ENCODE measurements at regions not wholly inside any gene's neighbourhood (a gene's known extent, or its start where the extent isn't known, plus 50 kb on each side); places are given as distances from the start of the nearest gene placed in this dataset.

DNA sequence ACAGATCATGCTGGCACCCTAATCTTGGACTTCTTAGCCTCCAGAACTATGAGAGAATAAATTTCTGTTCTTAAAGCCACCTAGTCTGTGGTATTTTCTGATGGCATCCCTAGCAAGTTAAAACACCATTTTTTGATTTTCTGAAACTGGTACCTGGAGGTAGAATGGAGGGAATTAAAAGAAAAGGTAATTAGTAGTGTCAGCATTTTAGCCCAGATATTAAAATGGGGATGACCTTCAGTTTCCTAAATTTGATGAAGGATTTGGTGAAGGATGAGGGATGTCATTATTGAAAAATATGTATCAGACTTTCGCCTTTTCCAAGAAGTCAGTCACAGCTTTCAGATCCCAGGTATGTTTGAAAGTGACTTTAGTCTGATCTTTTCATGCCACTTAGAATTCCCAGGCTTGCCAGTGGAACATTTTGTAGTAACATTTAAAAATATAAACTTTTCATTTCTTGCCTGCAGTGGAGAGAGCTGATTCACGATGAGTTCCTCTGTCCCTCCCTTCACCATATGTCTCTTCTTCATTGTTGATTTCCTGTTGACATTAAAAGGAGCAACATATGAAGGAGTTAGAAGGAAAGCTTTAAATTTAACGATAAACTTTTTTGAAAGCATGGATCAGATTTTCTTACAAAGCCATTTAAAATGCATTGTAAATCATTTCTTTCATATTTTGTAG is 169.4 kb downstream of the SLIT2 start:
- no peak for ATAC-seq
- TF ChIP-seq CTCF (IDR thresholded peaks at IDR 0.05), result no peak
- no peak for DNase-seq
- no peak overlapping the region for H3K27ac ChIP-seq
- H3K27me3 ChIP-seq, result no peaks in the 10 kb centered on the region
- H3K4me1 ChIP-seq, result peaks cover 0 to 3% of the 10 kb centered on the region in 2 donors
- intact Hi-C loops (cut with DNase I), result loop anchor here in 1 of 2 donors (10.0 kb wide), 1 partner anchor 264 kb away; no protein-coding TSS in a partner anchor
- H3K36me3 ChIP-seq, result no peaks in the 10 kb centered on the region
- no peak overlapping the region for H3K4me3 ChIP-seq
- H3K9me3 ChIP-seq, result no peaks in the 10 kb centered on the region

DNA sequence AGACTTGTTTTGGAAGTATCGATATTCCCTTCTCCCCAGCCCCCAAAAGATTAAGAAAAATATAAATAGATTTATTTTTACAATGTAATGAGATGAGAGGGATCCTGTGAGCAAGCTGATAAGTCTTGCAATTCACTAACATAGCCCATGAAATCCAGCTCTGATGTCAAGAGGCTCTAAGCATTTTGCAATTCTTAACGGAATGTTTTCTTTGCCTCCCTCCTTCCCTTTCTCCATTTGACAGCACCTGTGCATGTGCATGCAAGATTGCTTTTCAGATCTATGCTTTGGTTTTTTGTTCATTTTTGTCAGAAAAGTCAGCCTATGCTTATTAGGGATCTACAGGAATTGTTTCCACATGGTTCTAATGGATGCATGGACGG is 169.9 kb downstream of the SLIT2 start:
- TF ChIP-seq CTCF (IDR thresholded peaks at IDR 0.05), result no peak
- Histone ChIP-seq H3K9me3 (no peaks in the 10 kb centered on the region), H3K4me1 (peaks cover 0 to 3% of the 10 kb centered on the region in 2 donors), H3K4me3 (no peak overlapping the region), H3K27me3 (no peaks in the 10 kb centered on the region), H3K36me3 (no peaks in the 10 kb centered on the region), H3K27ac (no peak overlapping the region)
- ATAC-seq, result no peak
- DNase-seq, result no peak
- intact Hi-C loops (cut with DNase I), result loop anchor here in 1 of 2 donors (10.0 kb wide), 1 partner anchor 263 kb away; no protein-coding TSS in a partner anchor

- peak in 2 of 4 donors; percentile 34 to 47 for DNase-seq
- Histone ChIP-seq H3K4me1 (peaks cover 0 to 3% of the 10 kb centered on the region in 2 donors), H3K27me3 (no peaks in the 10 kb centered on the region), H3K4me3 (no peak overlapping the region), H3K36me3 (no peaks in the 10 kb centered on the region), H3K27ac (no peak overlapping the region), H3K9me3 (no peaks in the 10 kb centered on the region)
- peak; percentile 86 for ATAC-seq
- intact Hi-C loops (cut with DNase I), result loop anchor here in 1 of 2 donors (10.0 kb wide), 1 partner anchor 262 kb away; no protein-coding TSS in a partner anchor
- TF ChIP-seq CTCF (IDR thresholded peaks at IDR 0.05), result peak; percentile 25 to 41
These were observed 170.7 kb downstream of the SLIT2 start for GRCh38 chr4:20422398-20422797.

- no peaks in the 10 kb centered on the region for H3K9me3 ChIP-seq
- no peak overlapping the region for H3K27ac ChIP-seq
- no peaks in the 10 kb centered on the region for H3K27me3 ChIP-seq
- H3K4me1 ChIP-seq, result peaks cover 0 to 3% of the 10 kb centered on the region in 2 donors
- no peak for TF ChIP-seq CTCF (IDR thresholded peaks at IDR 0.05)
- no peaks in the 10 kb centered on the region for H3K36me3 ChIP-seq
- H3K4me3 ChIP-seq, result no peak overlapping the region
- no peak for ATAC-seq
- intact Hi-C loops (cut with DNase I), result loop anchor here in 1 of 2 donors (10.0 kb wide), 1 partner anchor 261 kb away; no protein-coding TSS in a partner anchor
- DNase-seq, result no peak
These were observed 171.7 kb downstream of the SLIT2 start for GRCh38 chr4:20423420-20423819.

DNA sequence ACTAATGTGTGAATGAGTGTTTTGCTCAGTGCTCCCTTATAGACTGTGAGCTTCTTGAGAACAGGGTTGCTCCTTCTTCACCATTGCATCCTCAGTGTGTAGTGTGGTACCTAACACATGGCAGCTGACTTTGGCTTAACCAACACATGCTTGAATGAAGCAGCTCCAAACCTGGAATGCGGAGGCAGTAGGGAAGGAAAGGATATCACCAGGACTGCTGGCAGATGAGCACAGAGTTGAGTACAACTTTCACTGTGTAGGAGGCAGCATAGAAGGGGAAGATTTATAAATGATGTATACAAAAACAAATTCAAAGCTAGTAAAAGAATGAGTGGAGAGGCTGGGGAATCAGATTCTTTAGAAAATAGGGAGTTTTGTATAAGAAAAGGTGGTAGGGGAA is 174.3 kb downstream of the SLIT2 start:
- H3K4me1 ChIP-seq, result peaks cover 0 to 3% of the 10 kb centered on the region in 2 donors
- no peaks in the 10 kb centered on the region for H3K9me3 ChIP-seq
- H3K27ac ChIP-seq, result no peak overlapping the region
- DNase-seq, result no peak
- no peaks in the 10 kb centered on the region for H3K36me3 ChIP-seq
- intact Hi-C loops (cut with DNase I), result loop anchor here in 1 of 2 donors (10.0 kb wide), 1 partner anchor 259 kb away; no protein-coding TSS in a partner anchor
- H3K4me3 ChIP-seq, result no peak overlapping the region
- H3K27me3 ChIP-seq, result no peaks in the 10 kb centered on the region
- no peak for ATAC-seq
- no peak for TF ChIP-seq CTCF (IDR thresholded peaks at IDR 0.05)

All from left lung (tissue), 4 donors.